ENCODE measurements at regions not wholly inside any gene's neighbourhood (a gene's known extent, or its start where the extent isn't known, plus 50 kb on each side); places are given as distances from the start of the nearest gene placed in this dataset.

- no peak overlapping the region for H3K4me3 ChIP-seq (ENCODE audit: low read length)
- no peak overlapping the region for H3K9ac ChIP-seq (ENCODE audit: low read depth, low read length)
- H3K36me3 ChIP-seq (ENCODE audit: insufficient read depth, low read depth, low read length), result no peaks in the 10 kb centered on the region
- H3K27me3 ChIP-seq (ENCODE audit: insufficient read depth, low read length), result no peaks in the 10 kb centered on the region
- no peak overlapping the region for H3K27ac ChIP-seq (ENCODE audit: low read length)
- no peaks in the 10 kb centered on the region for H3K9me3 ChIP-seq (ENCODE audit: insufficient read depth, low read depth, low read length)
- H3K4me1 ChIP-seq (ENCODE audit: insufficient read depth, low read length), result no peaks in the 10 kb centered on the region
These were observed 91.7 kb downstream of the ERMARD start for GRCh38 chr6:169843110-169843509.

GRCh38 chr6:169841907-169842606 is 90.6 kb downstream of the ERMARD start:
- Histone ChIP-seq H3K27ac (ENCODE audit: low read length) (no peak overlapping the region), H3K27me3 (ENCODE audit: insufficient read depth, low read length) (no peaks in the 10 kb centered on the region), H3K36me3 (ENCODE audit: insufficient read depth, low read depth, low read length) (no peaks in the 10 kb centered on the region), H3K4me1 (ENCODE audit: insufficient read depth, low read length) (no peaks in the 10 kb centered on the region), H3K4me3 (ENCODE audit: low read length) (no peak overlapping the region), H3K9me3 (ENCODE audit: insufficient read depth, low read depth, low read length) (no peaks in the 10 kb centered on the region), H3K9ac (ENCODE audit: low read depth, low read length) (no peak overlapping the region)

GRCh38 chr6:169841251-169841650 is 89.8 kb downstream of the ERMARD start:
- Histone ChIP-seq H3K4me3 (ENCODE audit: low read length) (no peak overlapping the region), H3K27ac (ENCODE audit: low read length) (no peak overlapping the region), H3K4me1 (ENCODE audit: insufficient read depth, low read length) (no peaks in the 10 kb centered on the region), H3K9me3 (ENCODE audit: insufficient read depth, low read depth, low read length) (no peaks in the 10 kb centered on the region), H3K36me3 (ENCODE audit: insufficient read depth, low read depth, low read length) (no peaks in the 10 kb centered on the region), H3K9ac (ENCODE audit: low read depth, low read length) (no peak overlapping the region), H3K27me3 (ENCODE audit: insufficient read depth, low read length) (no peaks in the 10 kb centered on the region)

- Histone ChIP-seq H3K9me3 (ENCODE audit: insufficient read depth, low read depth, low read length) (no peaks in the 10 kb centered on the region), H3K4me1 (ENCODE audit: insufficient read depth, low read length) (no peaks in the 10 kb centered on the region), H3K9ac (ENCODE audit: low read depth, low read length) (no peak overlapping the region), H3K4me3 (ENCODE audit: low read length) (no peak overlapping the region), H3K27ac (ENCODE audit: low read length) (no peak overlapping the region), H3K27me3 (ENCODE audit: insufficient read depth, low read length) (no peaks in the 10 kb centered on the region), H3K36me3 (ENCODE audit: insufficient read depth, low read depth, low read length) (no peaks in the 10 kb centered on the region)
These were observed 88.6 kb downstream of the ERMARD start for GRCh38 chr6:169839898-169840631.

GRCh38 chr6:169839493-169839892 is 88.1 kb downstream of the ERMARD start:
- H3K27me3 ChIP-seq (ENCODE audit: insufficient read depth, low read length), result no peaks in the 10 kb centered on the region
- no peak overlapping the region for H3K4me3 ChIP-seq (ENCODE audit: low read length)
- no peaks in the 10 kb centered on the region for H3K4me1 ChIP-seq (ENCODE audit: insufficient read depth, low read length)
- H3K36me3 ChIP-seq (ENCODE audit: insufficient read depth, low read depth, low read length), result no peaks in the 10 kb centered on the region
- no peaks in the 10 kb centered on the region for H3K9me3 ChIP-seq (ENCODE audit: insufficient read depth, low read depth, low read length)
- H3K27ac ChIP-seq (ENCODE audit: low read length), result no peak overlapping the region
- H3K9ac ChIP-seq (ENCODE audit: low read depth, low read length), result no peak overlapping the region

- H3K36me3 ChIP-seq (ENCODE audit: insufficient read depth, low read depth, low read length), result no peaks in the 10 kb centered on the region
- H3K4me3 ChIP-seq (ENCODE audit: low read length), result no peak overlapping the region
- no peak overlapping the region for H3K27ac ChIP-seq (ENCODE audit: low read length)
- H3K9ac ChIP-seq (ENCODE audit: low read depth, low read length), result no peak overlapping the region
- no peaks in the 10 kb centered on the region for H3K9me3 ChIP-seq (ENCODE audit: insufficient read depth, low read depth, low read length)
- no peaks in the 10 kb centered on the region for H3K4me1 ChIP-seq (ENCODE audit: insufficient read depth, low read length)
- no peaks in the 10 kb centered on the region for H3K27me3 ChIP-seq (ENCODE audit: insufficient read depth, low read length)
These were observed 87.6 kb downstream of the ERMARD start for GRCh38 chr6:169839029-169839481.

GRCh38 chr6:169838346-169839028 is 87.1 kb downstream of the ERMARD start:
- Histone ChIP-seq H3K4me1 (ENCODE audit: insufficient read depth, low read length) (no peaks in the 10 kb centered on the region), H3K4me3 (ENCODE audit: low read length) (no peak overlapping the region), H3K27me3 (ENCODE audit: insufficient read depth, low read length) (no peaks in the 10 kb centered on the region), H3K9me3 (ENCODE audit: insufficient read depth, low read depth, low read length) (no peaks in the 10 kb centered on the region), H3K9ac (ENCODE audit: low read depth, low read length) (no peak overlapping the region), H3K36me3 (ENCODE audit: insufficient read depth, low read depth, low read length) (no peaks in the 10 kb centered on the region), H3K27ac (ENCODE audit: low read length) (no peak overlapping the region)

- Histone ChIP-seq H3K36me3 (ENCODE audit: insufficient read depth, low read depth, low read length) (no peaks in the 10 kb centered on the region), H3K4me3 (ENCODE audit: low read length) (no peak overlapping the region), H3K27me3 (ENCODE audit: insufficient read depth, low read length) (no peaks in the 10 kb centered on the region), H3K9ac (ENCODE audit: low read depth, low read length) (no peak overlapping the region), H3K9me3 (ENCODE audit: insufficient read depth, low read depth, low read length) (no peaks in the 10 kb centered on the region), H3K27ac (ENCODE audit: low read length) (no peak overlapping the region), H3K4me1 (ENCODE audit: insufficient read depth, low read length) (0 out of 2 replicates have a peak, but pooled peaks cover 2% of the 10 kb centered on the region)
These were observed 86.3 kb downstream of the ERMARD start for GRCh38 chr6:169837529-169838250.

GRCh38 chr6:169833258-169833794 is 81.9 kb downstream of the ERMARD start:
- Histone ChIP-seq H3K9me3 (ENCODE audit: insufficient read depth, low read depth, low read length) (no peaks in the 10 kb centered on the region), H3K9ac (ENCODE audit: low read depth, low read length) (no peak overlapping the region), H3K36me3 (ENCODE audit: insufficient read depth, low read depth, low read length) (no peaks in the 10 kb centered on the region), H3K4me3 (ENCODE audit: low read length) (no peak overlapping the region), H3K27me3 (ENCODE audit: insufficient read depth, low read length) (peaks cover 19% of the 10 kb centered on the region), H3K4me1 (ENCODE audit: insufficient read depth, low read length) (peaks cover 12% of the 10 kb centered on the region; the same call in 1 of the 2 replicates), H3K27ac (ENCODE audit: low read length) (no peak overlapping the region)

GRCh38 chr6:169832247-169832948 is 81.0 kb downstream of the ERMARD start:
- Histone ChIP-seq H3K9me3 (ENCODE audit: insufficient read depth, low read depth, low read length) (no peaks in the 10 kb centered on the region), H3K4me1 (ENCODE audit: insufficient read depth, low read length) (peaks cover 18% of the 10 kb centered on the region; the same call in 1 of the 2 replicates), H3K36me3 (ENCODE audit: insufficient read depth, low read depth, low read length) (no peaks in the 10 kb centered on the region), H3K9ac (ENCODE audit: low read depth, low read length) (no peak overlapping the region), H3K4me3 (ENCODE audit: low read length) (no peak overlapping the region), H3K27ac (ENCODE audit: low read length) (no peak overlapping the region), H3K27me3 (ENCODE audit: insufficient read depth, low read length) (peaks cover 19% of the 10 kb centered on the region)

Measured in iPS-20b (cell line).